GM20000 (cell line): ENCODE measurements at regions not wholly inside any gene's neighbourhood (a gene's known extent, or its start where the extent isn't known, plus 50 kb on each side); places are given as distances from the start of the nearest gene placed in this dataset.

Experiments used
- DNase-seq: peaks from one replicate; pipeline ENCODE4 v3.0.0; 2012; ENCODE audit warnings: low spot score
- CTCF ChIP-seq: IDR thresholded peaks from 2 replicates; pipeline ENCODE4 v1.5.1; 2012; ENCODE audit warnings: mild to moderate bottlenecking, control low read depth; ENCODE audit errors: extremely low read depth, missing control alignments

- no peak for DNase-seq
- TF ChIP-seq CTCF, result no peak
Measured at GRCh38 chr10:62635127-62635526, 169.4 kb upstream of the ADO start.

GRCh38 chr10:62636825-62637248 is 167.7 kb upstream of the ADO start:
- TF ChIP-seq CTCF, result no peak
- no peak for DNase-seq

DNA sequence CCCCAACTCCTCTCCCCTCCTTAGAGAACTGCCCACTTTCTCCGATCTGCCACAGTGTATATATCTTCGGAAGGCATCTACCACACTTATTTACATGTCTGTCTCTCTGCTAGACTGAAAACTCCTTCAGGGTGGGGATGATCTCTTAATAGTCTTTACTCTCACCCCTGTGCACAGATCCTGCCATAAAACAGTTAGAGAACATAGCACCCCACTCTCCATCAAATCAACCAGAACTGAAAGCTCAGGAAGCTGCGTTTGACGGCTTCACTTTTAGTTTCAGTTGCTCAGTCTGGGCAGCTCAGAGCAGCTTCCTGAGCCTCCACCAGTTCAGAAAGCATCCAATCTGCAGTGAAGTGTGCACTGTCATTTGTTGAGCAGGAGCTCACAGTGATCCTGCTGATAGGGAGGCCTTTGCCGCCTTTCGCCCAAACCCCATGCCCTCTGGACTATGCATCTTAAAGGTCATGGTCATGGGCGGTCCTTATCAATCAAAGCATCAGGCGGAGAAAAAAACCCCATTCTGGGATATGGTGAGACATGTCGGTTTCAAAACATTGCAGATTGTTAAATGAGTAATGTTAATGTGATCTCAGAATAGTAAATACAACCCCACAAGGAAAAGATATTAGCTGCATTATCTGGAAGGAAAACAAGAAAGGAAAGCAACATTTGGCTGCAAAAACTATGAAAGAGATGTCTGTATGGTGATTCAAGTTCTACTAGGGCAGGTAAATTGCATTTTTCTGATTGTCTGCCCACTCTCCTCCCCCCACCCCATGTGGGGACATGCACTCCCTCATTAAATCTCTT is 167.1 kb upstream of the ADO start:
- no peak for TF ChIP-seq CTCF
- DNase-seq, result peak; percentile 39

- TF ChIP-seq CTCF, result no peak
- DNase-seq, result no peak
Measured at GRCh38 chr10:62638062-62638477, 166.4 kb upstream of the ADO start.

GRCh38 chr10:62639144-62639543 is 165.4 kb upstream of the ADO start:
- no peak for DNase-seq
- no peak for TF ChIP-seq CTCF

DNA sequence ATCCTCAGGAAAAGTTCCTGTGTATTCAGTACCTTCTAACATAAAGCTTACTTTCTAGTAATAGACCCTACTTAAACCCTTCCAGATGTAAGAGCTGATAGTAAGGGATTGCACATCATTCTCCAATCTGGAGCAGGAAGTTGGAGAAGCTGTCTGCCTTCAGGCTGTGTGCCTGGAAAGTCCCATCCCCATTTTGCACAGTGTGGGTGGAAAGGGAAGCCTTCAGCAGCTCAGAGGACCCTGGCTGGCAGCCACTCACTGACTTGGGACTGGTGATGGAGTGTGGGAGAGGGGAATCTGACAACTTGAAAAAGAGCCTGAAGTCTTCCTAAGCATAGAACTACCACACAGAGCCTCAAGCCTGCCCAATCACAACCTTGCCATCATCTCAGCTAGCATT is 164.1 kb upstream of the ADO start:
- DNase-seq, result no peak
- TF ChIP-seq CTCF, result no peak

DNA sequence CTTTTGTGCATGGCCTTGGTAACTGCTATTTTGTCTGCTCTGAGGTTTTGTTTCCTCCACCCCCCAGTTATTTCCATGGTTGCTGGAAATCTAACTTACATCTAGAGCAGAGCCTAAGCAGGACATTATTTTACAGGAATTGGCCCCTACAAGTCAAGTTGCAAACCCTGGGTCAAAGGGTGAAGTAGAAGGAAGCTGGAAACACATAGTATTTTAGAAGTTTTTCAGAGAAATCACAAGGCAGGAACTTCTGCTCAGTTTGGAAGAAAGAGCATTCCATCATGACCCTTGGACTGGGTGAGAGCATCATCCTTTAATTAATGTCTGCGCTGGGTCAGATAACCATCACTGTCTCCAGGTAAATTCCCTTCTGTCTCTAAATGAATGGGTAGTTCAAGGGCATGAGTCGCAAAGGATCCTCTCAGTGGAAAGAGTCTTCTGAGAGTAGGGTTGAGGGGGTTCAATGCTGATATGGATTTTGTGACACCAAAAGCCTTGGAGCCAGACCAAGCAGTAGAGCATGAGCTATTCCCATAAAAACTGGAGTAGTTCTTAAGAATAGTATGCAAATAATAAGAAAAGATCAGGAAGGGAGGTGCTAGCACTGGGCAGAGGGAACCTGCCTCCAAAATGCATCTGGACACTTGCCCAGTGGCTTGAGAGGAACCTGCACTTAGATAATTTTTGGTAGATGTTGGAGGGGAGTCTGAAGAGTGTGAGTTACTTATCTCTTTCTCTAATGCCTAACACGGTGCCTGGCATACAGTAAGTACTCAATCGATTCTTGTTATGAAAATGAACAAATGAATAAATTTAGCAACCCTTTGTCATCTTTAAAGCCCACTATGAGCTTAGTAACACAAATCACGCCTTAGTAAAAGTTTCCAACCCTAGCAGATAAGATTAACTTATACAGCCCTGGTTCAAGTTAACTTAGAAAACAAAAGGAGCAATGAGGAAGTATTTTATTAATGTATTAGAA is 160.6 kb upstream of the ADO start:
- DNase-seq, result no peak
- TF ChIP-seq CTCF, result no peak
